ENCODE measurements at regions not wholly inside any gene's neighbourhood (a gene's known extent, or its start where the extent isn't known, plus 50 kb on each side); places are given as distances from the start of the nearest gene placed in this dataset.
"Not testable (repeated sequence)": the region's sequence is repeated elsewhere in the genome, so short reads cannot be mapped to it uniquely, and the experiment has no call there.

DNA sequence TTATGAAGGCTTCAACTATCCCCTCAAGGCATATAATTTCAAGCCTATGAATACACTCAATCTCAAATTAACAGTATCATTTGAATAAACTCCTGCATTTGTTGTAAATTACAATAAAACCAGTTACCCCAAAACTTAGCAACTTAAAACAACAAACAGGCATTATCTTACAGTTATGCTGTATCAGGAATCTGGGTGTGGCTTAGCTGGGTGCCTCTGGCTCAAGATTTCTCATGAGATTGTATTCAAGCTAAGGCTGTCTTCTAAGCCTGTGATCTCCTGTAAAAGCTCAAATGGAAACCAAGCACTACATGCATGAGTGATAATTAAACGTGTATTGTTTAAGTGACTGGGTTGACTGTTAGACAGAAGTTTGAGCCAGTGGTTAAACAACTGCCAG, 341.0 kb upstream of the PHF14 start:
- no peak for DNase-seq (ENCODE audit: extremely low spot score)
- ChIA-PET POLR2A (no interaction called here), CTCF (no interaction called here)
- TF ChIP-seq, protein P1, sequence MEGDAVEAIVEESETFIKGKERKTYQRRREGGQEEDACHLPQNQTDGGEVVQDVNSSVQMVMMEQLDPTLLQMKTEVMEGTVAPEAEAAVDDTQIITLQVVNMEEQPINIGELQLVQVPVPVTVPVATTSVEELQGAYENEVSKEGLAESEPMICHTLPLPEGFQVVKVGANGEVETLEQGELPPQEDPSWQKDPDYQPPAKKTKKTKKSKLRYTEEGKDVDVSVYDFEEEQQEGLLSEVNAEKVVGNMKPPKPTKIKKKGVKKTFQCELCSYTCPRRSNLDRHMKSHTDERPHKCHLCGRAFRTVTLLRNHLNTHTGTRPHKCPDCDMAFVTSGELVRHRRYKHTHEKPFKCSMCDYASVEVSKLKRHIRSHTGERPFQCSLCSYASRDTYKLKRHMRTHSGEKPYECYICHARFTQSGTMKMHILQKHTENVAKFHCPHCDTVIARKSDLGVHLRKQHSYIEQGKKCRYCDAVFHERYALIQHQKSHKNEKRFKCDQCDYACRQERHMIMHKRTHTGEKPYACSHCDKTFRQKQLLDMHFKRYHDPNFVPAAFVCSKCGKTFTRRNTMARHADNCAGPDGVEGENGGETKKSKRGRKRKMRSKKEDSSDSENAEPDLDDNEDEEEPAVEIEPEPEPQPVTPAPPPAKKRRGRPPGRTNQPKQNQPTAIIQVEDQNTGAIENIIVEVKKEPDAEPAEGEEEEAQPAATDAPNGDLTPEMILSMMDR (IDR thresholded peaks at IDR 0.05; ENCODE audit: control extremely low read depth, extremely low read depth, low read depth, missing control alignments), result no peak

DNA sequence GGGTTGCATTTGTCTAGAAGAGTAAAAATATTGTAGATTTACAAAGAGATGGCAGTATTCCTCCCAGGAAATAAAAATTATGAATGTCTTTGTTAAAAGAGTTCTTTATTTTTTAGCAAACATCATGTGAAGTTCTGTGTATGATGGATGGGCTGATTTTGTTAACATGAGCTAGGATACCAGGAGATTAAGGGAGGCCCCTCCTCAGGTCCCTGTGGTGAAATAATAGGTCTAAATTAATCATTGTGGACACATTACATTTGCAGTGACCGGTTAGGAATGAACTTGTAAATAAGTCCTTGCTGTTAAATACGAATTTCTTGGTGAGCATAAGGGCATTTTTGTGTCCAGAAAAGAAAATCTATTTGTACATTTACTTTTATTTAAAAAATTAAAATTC, 339.4 kb upstream of the PHF14 start:
- ChIA-PET POLR2A (no interaction called here), CTCF (interaction anchor here (0.8 kb wide), 1 partner anchor 709 kb away, joined by 3 read pairs; no protein-coding TSS in a partner anchor)
- no peak for DNase-seq (ENCODE audit: extremely low spot score)
- TF ChIP-seq, protein P1 (IDR thresholded peaks at IDR 0.05; ENCODE audit: control extremely low read depth, extremely low read depth, low read depth, missing control alignments), result no peak

DNA sequence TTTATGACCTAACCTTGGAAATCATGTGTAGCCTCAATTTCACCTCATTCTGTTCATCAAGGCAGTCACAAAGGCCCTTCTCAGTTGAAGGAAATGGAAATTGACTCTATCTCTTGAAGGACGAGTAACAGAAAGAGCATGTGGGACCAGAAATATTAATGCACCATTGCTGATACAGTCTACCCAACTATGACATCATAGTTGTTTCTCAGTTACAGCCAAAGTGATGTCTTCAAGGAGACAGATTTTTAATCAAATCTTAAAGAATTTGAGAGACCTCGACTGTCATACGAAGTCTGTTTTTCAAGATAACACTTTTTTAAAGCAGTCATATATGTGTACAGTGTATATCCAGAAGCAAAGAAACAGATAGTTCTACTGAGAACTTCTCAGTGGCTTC, 335.7 kb upstream of the PHF14 start:
- CTCF ChIA-PET, result interaction anchor here (0.8 to 1.8 kb wide), 4 partner anchors 11 to 706 kb away, joined by 3 to 6 read pairs (median 3); no protein-coding TSS in a partner anchor
- DNase-seq (ENCODE audit: extremely low spot score), result no peak
- TF ChIP-seq, protein P1 (IDR thresholded peaks at IDR 0.05; ENCODE audit: control extremely low read depth, extremely low read depth, low read depth, missing control alignments), result no peak
- POLR2A ChIA-PET, result no interaction called here

DNA sequence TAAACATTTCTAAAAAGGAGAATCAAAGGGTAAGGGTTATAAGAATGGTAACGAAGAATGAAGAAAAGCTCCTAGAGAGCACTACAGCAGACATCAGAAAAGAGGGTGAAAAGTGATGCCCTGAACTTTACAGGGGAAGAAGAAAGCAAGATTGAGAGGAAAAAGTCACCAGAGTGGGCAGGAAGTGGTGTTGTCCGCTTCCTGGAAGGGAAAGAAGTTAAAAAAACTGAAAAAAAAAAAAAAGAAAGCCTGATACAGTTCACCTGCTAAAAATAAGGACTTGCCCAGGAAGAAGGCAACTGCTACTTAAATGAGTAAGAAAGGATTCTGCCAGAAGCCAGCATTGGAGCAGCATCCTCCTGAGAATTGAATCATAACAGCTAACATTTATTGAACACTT, 330.1 kb upstream of the PHF14 start:
- TF ChIP-seq, protein P1 (IDR thresholded peaks at IDR 0.05; ENCODE audit: control extremely low read depth, extremely low read depth, low read depth, missing control alignments), result no peak
- CTCF ChIA-PET, result no interaction called here
- no peak for DNase-seq (ENCODE audit: extremely low spot score)
- POLR2A ChIA-PET, result interaction anchor here (0.7 kb wide), 1 partner anchor 500 kb away, joined by 4 read pairs; no protein-coding TSS in a partner anchor

DNA sequence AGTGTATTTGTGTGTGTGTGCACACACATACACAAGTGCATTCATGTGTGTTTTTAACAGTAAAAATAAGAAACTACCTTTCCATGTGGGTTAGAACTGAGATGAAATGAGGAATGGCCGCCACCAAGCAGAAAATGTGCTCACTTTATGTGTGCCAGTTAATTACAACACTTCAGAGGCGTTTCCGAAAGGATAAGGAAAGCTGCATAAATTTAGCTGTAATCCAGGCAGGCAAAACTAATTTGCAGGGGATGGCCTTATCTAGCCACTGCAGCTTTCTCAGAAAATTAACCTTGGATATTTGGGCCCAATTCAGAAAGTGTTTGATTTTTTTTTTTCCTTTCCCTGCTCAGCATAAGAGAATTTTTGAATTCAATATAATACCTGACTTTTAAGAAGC, 328.8 kb upstream of the PHF14 start:
- ChIA-PET POLR2A (no interaction called here), CTCF (no interaction called here)
- no peak for DNase-seq (ENCODE audit: extremely low spot score)
- TF ChIP-seq, protein P1 (IDR thresholded peaks at IDR 0.05; ENCODE audit: control extremely low read depth, extremely low read depth, low read depth, missing control alignments), result no peak

DNA sequence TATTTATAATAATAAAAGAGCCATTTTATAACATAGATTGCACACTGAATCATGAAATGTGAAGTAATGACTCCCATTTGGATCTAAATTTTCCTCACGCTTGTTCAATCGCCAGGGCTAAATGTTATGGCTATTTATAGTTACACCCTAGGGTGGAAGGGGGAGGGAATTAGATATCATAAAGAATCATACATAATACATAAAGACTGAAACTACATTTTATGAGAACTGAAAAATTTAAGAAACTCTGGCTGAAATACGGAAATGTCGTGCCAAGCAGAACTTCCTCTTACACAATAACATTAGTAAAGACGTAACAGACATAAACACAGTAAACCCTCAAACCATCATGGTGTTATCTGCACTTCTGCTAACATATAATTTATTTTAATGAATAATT, 327.5 kb upstream of the PHF14 start:
- TF ChIP-seq, protein P1 (IDR thresholded peaks at IDR 0.05; ENCODE audit: control extremely low read depth, extremely low read depth, low read depth, missing control alignments), result no peak
- no peak for DNase-seq (ENCODE audit: extremely low spot score)
- ChIA-PET CTCF (no interaction called here), POLR2A (no interaction called here)

DNA sequence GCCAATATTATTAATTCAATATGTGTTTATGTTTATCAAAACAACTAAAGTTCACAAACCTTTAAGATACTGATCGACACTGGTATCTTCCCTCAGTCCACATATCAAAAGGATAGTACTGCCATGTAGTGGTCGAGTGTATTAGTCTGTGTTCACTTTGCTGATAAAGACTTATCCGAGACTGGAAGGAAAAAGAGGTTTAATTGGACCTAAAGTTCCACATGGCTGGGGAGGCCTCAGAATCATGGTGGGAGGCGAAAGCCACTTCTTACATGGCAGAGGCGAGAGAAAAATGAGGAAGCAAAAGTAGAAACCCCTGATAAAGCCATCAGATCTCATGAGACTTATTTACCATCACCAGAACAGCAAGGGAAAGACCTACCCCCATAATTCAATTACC, 325.4 kb upstream of the PHF14 start:
- ChIA-PET POLR2A (no interaction called here), CTCF (interaction anchor here (1.4 to 1.5 kb wide), 2 partner anchors 11 to 12 kb away, joined by 3 to 4 read pairs; no protein-coding TSS in a partner anchor)
- no peak for DNase-seq (ENCODE audit: extremely low spot score)
- TF ChIP-seq, protein P1 (IDR thresholded peaks at IDR 0.05; ENCODE audit: control extremely low read depth, extremely low read depth, low read depth, missing control alignments), result no peak

DNA sequence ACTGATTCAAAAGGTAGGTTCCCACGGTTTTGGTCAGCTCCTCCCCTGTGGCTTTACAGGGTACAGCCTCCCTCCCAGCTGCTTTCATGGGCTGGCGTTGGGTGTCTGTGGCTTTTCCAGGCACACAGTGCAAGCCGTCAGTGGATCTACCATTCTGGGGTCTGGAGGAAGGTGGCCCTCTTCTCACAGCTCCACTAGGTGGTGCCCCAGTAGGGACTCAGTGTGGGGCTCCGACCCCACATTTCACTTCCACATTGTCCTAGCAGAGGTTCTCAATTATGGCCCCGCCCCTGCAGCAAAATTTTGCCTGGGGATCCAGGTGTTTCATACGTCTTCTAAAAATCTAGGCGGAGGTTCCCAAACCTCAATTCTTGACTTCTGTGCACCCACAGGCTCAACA, 324.6 kb upstream of the PHF14 start:
- DNase-seq (ENCODE audit: extremely low spot score); POLR2A ChIA-PET: not testable (repeated sequence)
- CTCF ChIA-PET, result interaction anchor here (1.4 to 1.5 kb wide), 2 partner anchors 11 to 12 kb away, joined by 3 to 4 read pairs; no protein-coding TSS in a partner anchor
